Stimulated activated CD8-positive, alpha-beta memory T cell treated with anti-CD3 and anti-CD28 coated beads, Interleukin-15, amount 100 ng/mL, for 48 hours (primary cell): ENCODE measurements at regions not wholly inside any gene's neighbourhood (a gene's known extent, or its start where the extent isn't known, plus 50 kb on each side); places are given as distances from the start of the nearest gene placed in this dataset.
"Not testable (repeated sequence)": the region's sequence is repeated elsewhere in the genome, so short reads cannot be mapped to it uniquely, and the experiment has no call there.

Experiments
- DNase-seq, 2 donors: peaks; one replicate each; pipeline ENCODE4 v3.0.0-alpha.2; 2020; ENCODE audit warnings: low read depth in 2 of 2

GRCh38 chr11:134725716-134726639 lies 313.9 kb upstream of the B3GAT1 start:
- DNase-seq, result no peak

DNA sequence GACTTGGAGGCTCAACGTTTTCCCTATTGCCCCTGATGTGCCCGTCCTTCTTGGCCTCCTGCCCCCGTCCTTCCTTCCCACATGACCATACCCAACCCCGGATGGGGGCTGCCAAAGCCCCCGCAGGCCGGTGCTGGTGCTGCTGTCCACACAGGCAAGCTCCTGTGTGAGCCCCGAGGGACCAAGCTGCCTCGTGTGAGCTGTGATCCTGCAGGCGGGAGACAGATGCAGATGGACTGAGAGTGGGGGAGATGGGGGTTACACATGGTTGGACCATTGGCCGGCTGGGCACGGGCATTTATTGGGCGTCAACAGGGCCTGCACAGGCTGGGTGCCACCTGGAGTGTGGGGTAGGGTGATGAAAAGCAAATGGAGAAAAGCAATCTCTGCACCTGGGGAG lies 313.2 kb upstream of the B3GAT1 start:
- no peak for DNase-seq

GRCh38 chr11:134724779-134725140 lies 312.7 kb upstream of the B3GAT1 start:
- DNase-seq, result no peak

DNA sequence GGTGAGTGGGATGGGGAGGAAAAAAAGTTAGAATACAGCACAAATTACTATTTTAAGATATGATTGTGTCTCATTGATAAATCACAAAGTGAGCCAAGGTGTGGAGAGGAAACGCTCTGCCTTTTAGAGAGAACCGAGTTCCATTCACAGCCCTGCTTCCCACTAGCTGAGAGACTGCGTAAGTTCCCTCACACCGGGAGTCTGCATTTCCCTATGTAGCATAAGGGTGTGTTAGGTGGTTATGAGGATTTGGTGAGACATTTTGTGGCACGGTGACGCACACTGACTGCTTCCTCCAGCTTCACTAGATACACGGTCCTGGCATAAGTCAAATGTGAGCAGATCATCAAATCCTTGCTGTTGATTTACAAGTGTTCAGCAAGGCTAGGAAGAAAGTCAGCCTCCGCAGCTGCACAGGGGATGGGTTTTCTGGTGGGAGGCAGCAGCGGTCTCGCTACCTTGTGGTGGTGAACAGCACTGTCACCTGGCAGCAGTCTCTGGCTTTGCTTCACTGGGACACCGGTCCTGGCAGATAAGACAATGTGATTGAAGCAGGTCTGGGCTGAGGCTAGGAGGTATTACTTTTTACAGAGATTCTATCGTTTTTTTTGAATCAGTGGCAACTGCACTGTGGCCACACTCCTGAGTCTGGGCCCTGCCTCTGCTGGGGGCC lies 312.2 kb upstream of the B3GAT1 start:
- no peak for DNase-seq

DNA sequence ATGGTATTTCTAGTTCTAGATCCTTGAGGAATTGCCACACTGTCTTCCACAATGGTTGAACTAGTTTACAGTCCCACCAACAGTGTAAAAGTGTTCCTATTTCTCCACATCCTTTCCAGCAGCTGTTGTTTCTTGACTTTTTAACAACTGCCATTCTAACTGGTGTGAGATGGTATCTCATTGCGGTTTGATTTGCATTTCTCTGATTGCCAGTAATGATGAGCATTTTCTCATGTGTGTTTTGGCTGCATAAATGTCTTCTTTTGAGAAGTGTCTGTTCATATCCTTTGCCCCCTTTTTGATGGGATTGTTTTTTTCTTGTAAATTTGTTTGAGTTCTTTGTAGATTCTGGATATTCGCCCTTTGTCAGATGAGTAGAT lies 308.6 kb upstream of the B3GAT1 start:
- DNase-seq, result not testable (repeated sequence)

DNA sequence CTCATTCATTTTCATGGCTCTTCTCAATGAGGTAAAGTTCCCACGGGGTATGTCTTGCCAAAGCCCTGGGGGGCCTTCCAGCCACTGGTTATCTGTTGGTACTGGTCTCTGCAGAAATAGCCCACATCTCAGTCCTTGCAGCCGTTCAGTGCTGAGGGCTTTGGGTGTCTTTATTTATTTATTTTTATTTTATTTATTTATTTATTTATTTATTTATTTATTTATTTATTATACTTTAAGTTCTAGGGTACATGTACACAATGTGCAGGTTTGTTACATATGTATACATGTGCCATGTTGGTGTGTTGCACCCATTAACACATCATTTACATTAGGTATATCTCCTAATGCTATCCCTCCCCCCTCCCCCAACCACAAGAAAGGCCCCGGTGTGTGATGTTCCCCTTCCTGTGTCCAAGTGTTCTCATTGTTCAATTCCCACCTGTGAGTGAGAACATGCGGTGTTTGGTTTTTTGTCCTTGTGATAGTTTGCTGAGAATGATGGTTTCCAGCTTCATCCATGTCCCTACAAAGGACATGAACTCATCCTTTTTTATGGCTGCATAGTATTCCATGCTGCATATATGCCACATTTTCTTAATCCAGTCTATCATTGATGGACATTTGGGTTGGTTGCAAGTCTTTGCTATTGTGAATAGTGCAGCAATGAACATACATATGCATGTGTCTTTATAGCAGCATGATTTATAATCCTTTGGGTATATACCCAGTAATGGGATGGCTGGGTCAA lies 308.1 kb upstream of the B3GAT1 start:
- not testable (repeated sequence) for DNase-seq

DNA sequence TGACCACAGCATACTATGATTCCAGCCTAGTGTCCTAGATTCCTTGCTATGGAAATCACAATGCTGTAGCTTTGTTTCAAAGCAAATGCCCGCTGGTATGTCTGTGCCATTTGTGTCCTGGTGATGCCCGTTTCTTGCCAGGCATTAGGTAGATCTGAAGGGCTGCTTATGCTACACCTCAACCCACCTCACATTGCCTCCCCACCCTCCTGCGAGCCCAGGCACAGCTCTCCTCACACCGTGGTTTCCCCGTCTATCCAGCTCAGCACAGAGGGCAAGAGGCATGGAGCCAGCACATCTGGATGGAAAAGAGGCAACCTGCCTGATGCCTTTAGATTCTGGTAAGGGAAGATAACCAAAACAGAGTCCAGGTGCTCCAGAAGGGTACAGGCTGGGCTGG lies 307.4 kb upstream of the B3GAT1 start:
- no peak for DNase-seq

- DNase-seq, result no peak
Observed at GRCh38 chr11:134716582-134716981, 304.5 kb upstream of the B3GAT1 start.

DNA sequence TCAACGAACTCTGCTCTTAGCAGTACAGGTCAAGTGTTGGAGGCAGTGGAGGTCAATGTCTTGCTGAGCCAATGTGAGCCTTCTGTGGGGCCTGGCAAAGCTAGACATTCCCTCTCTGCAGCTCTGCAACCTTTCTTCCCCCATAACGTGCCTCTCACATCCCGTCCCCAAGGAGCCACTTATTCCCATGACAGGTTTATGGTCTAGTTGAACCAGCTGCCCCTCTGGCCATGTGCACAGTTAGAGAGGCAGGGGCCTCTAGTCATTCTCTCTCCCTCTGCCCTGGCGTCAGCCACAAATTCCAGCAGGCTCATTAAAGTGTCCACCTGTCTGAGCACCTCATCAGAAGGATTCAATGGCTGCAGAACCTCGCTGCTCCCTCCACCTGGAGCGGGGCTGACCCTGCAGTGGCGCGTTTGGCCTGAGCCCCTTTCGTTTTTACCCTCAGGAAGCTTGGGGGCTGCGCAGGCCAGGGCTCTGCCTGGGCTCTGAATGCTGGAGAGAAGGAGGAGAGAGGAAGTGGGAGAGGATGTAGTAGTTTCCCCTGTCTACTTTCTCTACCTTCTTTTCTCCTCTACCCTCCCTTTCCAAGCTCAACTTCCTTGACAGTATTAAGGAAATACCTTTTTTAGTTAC lies 302.1 kb upstream of the B3GAT1 start:
- no peak for DNase-seq

DNA sequence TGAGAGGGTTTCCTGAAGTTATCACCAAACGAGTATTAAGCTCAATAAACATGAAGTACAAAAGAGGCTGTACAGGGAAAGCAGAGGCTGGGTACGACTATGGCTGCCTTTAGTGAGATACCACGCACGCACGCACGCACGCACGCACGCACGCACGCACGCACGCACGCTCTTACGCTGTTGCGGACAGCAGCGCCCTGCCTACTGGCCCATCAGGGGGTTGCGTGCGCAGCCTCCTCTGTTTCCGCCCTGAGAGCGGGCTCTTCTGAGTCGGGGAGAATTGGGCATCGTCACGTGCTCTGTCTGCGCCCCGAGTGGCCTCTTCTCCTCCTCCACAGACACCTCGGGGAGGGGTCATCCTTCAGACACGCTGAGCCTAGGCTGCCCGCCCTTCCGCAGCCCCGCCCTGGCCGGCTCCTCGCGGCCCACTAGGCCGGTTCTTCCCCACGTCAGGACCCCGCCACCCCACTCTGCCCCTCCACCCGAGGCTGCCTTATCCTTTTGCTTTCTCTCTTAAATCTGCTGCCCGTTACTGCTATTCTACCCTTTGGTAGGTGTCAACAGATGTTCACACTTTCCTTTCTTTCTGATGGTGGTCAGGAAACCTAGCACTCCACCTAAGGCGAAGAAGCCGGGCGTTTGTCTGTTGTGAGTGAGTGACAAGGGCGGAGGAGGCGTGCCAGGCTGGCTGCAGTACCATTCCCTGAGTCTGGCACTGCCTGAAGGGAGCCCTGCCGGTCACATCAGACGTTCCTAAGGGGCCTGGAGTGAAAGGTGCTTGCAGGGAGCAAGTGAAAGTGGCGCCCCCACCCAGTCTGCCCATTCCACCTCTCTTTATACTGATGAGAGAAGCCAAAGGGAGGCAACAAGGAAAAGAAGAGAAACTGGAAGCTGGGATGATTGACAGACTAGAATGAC lies 300.4 kb upstream of the B3GAT1 start:
- DNase-seq, result no peak

DNA sequence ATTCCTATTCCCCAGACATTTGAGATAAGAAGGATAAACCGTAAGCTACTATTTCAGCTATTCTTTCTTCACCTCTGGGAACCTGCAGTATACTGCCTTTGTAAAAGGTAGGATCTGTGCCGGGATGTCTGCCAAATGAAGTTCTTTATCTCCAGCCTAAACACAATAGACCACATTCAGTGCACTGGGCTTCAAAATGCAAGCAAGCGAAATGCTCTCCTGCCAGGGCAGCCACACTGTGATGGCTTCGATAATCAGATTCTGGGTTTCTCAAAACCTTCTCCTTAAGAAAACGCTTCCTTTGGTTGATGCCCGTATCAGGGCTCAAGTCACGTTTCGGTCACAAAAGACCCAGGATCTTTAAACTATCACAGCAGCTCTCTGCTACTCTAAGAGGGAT lies 299.5 kb upstream of the B3GAT1 start:
- DNase-seq, result no peak

DNA sequence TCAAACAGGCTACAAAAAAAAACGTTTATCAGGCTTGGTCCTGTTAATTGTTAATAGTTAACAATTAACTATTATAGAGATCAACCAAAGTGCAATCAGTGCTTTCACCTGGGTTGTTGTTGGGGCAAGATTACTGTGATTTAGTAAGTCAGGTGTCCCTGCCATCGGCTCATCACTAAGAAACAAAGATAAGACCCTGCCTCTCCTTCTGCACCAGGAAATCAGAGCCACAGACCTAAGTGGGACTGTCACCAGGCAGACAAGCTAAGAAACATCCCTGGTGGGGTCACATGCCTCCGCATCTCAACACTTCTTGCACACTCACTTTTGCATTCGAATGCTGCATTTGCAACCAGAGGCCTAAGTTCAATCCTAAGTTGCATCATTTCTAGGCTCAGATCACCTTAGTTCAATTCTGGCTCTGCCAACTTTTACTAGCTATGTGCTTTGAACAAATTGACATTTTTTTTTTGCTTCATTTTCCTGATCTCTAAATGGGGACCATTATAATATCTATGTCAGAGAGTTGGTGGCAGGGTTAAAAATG lies 298.9 kb upstream of the B3GAT1 start:
- no peak for DNase-seq

DNA sequence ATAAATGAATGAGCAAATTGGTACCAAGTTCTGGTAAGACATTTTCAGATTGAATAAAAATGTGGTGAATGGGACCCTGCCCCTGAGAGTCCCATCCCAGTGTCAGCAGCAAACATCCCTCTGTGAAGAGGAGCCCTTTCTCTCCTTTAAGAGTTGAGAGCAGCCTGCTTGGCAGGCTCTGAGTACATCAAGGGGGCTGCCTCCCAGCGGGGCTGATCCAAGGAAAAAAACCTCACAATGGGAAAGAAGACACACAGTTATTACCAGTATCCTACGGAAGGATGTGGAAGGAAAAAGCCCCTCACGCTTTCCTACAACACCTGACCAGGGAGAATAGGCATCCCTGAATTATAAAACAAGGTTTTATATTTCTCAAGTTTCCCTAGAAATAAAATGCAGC lies 293.8 kb upstream of the B3GAT1 start:
- DNase-seq, result no peak

DNA sequence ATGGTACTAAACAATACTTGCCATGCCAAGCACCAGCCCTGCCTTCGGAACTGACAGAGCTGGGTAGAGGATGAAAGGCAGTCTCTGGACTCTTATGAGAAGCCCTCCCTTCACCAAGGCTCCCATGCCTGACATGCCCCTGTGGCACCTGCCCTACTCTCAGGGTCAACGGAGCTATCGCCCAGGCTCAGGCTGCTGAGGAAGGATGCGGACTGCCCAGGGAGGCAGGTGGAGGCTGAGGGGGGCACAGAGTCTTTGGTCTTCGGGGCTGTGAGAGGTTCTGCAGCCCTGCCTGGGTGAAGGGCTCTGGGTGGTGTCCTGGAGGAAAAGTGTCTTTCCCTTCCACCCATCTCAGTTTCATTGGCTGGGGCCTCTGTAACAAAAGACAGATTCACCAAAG lies 290.8 kb upstream of the B3GAT1 start:
- DNase-seq, result no peak

GRCh38 chr11:134701564-134702165 lies 289.6 kb upstream of the B3GAT1 start:
- no peak for DNase-seq

- no peak for DNase-seq
Observed at GRCh38 chr11:134700101-134700640, 288.1 kb upstream of the B3GAT1 start.

DNA sequence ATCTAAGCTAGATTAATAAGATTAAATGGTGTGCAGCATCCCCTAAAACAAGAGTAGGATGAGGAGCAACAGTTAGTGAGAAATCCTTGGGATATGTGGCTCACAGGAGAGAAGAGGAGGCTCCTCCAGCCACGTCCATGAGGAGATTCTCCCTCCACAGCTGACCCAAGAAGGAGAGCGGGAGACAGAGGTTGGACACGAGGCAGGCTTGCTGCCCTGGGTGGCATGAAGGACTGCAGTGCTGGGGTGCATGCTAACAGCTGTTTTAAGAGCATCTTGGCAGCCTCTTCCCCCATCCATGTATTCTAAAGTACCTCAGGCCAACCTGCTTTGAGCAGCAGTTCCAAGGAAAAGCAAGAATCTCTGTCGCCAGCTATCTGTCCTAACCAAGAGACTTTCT lies 284.4 kb upstream of the B3GAT1 start:
- DNase-seq, result no peak

- DNase-seq, result no peak
Observed at GRCh38 chr11:134691985-134692384, 279.9 kb upstream of the B3GAT1 start.

DNA sequence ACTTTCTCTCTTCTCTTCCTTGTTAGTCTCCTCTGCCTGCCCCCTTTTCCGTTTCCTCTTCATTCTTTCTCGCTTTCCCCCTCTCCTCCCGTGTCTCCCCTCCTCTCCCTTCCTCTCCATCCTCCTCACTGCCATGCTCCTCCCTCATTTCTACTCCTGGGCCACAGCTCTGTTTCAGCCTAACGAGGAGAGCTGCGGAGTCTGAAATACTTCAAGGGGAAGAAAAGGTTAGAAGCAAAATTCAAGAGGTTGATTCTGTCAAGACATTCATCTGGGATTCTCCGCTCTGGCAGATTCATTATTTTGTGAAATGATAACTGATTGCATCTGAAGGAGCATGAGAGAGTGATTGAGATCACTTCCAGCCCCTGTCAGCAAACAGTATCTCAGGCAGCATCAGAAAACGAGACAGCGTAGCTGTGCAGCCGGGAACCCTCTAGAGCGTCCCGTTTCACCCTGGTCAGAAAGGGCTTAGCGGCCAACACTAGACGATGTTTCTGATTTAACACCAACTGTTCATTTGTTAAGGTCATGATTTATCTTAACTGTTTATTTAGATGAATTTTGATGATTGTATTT lies 279.3 kb upstream of the B3GAT1 start:
- no peak for DNase-seq

DNA sequence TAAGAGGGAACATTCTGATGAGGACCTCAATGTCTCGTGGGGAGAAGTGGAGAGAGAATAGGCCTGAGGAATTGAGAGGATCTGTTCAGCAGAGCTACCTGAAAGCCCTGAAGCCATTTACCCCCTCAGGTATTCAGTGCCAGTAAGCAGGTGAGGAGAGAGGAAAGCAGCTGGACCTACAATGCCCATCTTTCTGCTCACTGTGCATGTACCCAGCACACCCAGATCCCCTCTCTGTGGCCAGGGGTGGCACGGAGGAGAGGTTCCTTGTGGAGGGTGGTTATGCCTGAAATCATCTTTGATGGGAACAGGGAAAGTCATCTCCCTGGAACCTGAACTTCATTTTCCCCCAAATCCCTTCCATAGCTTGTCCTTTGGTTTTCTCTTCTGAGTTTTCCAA lies 277.8 kb upstream of the B3GAT1 start:
- no peak for DNase-seq
